ENCODE measurements at regions not wholly inside any gene's neighbourhood (a gene's known extent, or its start where the extent isn't known, plus 50 kb on each side); places are given as distances from the start of the nearest gene placed in this dataset.
"Not testable (repeated sequence)": the region's sequence is repeated elsewhere in the genome, so short reads cannot be mapped to it uniquely, and the experiment has no call there.

GRCh38 chr4:137946453-137947174 lies 295.5 kb downstream of the SLC7A11 start:
- Mint-ChIP-seq H3K36me3 (ENCODE audit: unreplicated experiment) (no peaks in the 10 kb centered on the region), H3K4me1 (ENCODE audit: low read depth, unreplicated experiment) (no peaks in the 10 kb centered on the region)
- TF ChIP-seq CTCF (IDR thresholded peaks at IDR 0.05; ENCODE audit: partially characterized antibody, unreplicated experiment): no peak

GRCh38 chr4:137942815-137943214 lies 299.3 kb downstream of the SLC7A11 start:
- H3K4me3 Mint-ChIP-seq (ENCODE audit: unreplicated experiment); H3K4me1 Mint-ChIP-seq (ENCODE audit: low read depth, unreplicated experiment); H3K27ac Mint-ChIP-seq (ENCODE audit: unreplicated experiment); H3K9me3 Mint-ChIP-seq (ENCODE audit: unreplicated experiment); DNase-seq; H3K27me3 Mint-ChIP-seq (ENCODE audit: unreplicated experiment); H3K36me3 Mint-ChIP-seq (ENCODE audit: unreplicated experiment): not testable (repeated sequence)

More at GRCh38 chr4:137946453-137947174, 295.5 kb downstream of the SLC7A11 start:
- Mint-ChIP-seq H3K4me3 (ENCODE audit: unreplicated experiment) (no peak overlapping the region), H3K27ac (ENCODE audit: unreplicated experiment) (no peak overlapping the region), H3K27me3 (ENCODE audit: unreplicated experiment) (no peaks in the 10 kb centered on the region), H3K9me3 (ENCODE audit: unreplicated experiment) (no peaks in the 10 kb centered on the region)
- DNase-seq: no peak

GRCh38 chr4:137942015-137942515 lies 300.1 kb downstream of the SLC7A11 start:
- not testable (repeated sequence) for H3K4me1 Mint-ChIP-seq (ENCODE audit: low read depth, unreplicated experiment); H3K27me3 Mint-ChIP-seq (ENCODE audit: unreplicated experiment); H3K9me3 Mint-ChIP-seq (ENCODE audit: unreplicated experiment); H3K4me3 Mint-ChIP-seq (ENCODE audit: unreplicated experiment); DNase-seq; H3K27ac Mint-ChIP-seq (ENCODE audit: unreplicated experiment); H3K36me3 Mint-ChIP-seq (ENCODE audit: unreplicated experiment)

GRCh38 chr4:137934911-137935310 lies 307.2 kb downstream of the SLC7A11 start:
- no peak overlapping the region for H3K27ac Mint-ChIP-seq (ENCODE audit: unreplicated experiment)
- no peaks in the 10 kb centered on the region for H3K4me1 Mint-ChIP-seq (ENCODE audit: low read depth, unreplicated experiment)
- H3K9me3 Mint-ChIP-seq (ENCODE audit: unreplicated experiment): peaks cover 1% of the 10 kb centered on the region
- H3K36me3 Mint-ChIP-seq (ENCODE audit: unreplicated experiment): no peaks in the 10 kb centered on the region
- H3K4me3 Mint-ChIP-seq (ENCODE audit: unreplicated experiment): no peak overlapping the region
- no peak for DNase-seq
- no peaks in the 10 kb centered on the region for H3K27me3 Mint-ChIP-seq (ENCODE audit: unreplicated experiment)
- TF ChIP-seq CTCF (IDR thresholded peaks at IDR 0.05; ENCODE audit: partially characterized antibody, unreplicated experiment): no peak

GRCh38 chr4:137934046-137934445 lies 308.1 kb downstream of the SLC7A11 start:
- Mint-ChIP-seq H3K36me3 (ENCODE audit: unreplicated experiment) (no peaks in the 10 kb centered on the region), H3K4me3 (ENCODE audit: unreplicated experiment) (no peak overlapping the region), H3K9me3 (ENCODE audit: unreplicated experiment) (no peaks in the 10 kb centered on the region), H3K27me3 (ENCODE audit: unreplicated experiment) (no peaks in the 10 kb centered on the region), H3K4me1 (ENCODE audit: low read depth, unreplicated experiment) (no peaks in the 10 kb centered on the region), H3K27ac (ENCODE audit: unreplicated experiment) (no peak overlapping the region)
- DNase-seq: no peak
- no peak for TF ChIP-seq CTCF (IDR thresholded peaks at IDR 0.05; ENCODE audit: partially characterized antibody, unreplicated experiment)

- no peak for DNase-seq
- H3K4me1 Mint-ChIP-seq (ENCODE audit: low read depth, unreplicated experiment): no peaks in the 10 kb centered on the region
- H3K27ac Mint-ChIP-seq (ENCODE audit: unreplicated experiment): no peak overlapping the region
- no peak for TF ChIP-seq CTCF (IDR thresholded peaks at IDR 0.05; ENCODE audit: partially characterized antibody, unreplicated experiment)
- no peaks in the 10 kb centered on the region for H3K36me3 Mint-ChIP-seq (ENCODE audit: unreplicated experiment)
- H3K4me3 Mint-ChIP-seq (ENCODE audit: unreplicated experiment): no peak overlapping the region
- H3K27me3 Mint-ChIP-seq (ENCODE audit: unreplicated experiment): no peaks in the 10 kb centered on the region
- H3K9me3 Mint-ChIP-seq (ENCODE audit: unreplicated experiment): no peaks in the 10 kb centered on the region
Measured at GRCh38 chr4:137927972-137928371, 314.2 kb downstream of the SLC7A11 start.

Measured in glutamatergic neuron (in vitro differentiated cells).